DND-41 (cell line): ENCODE measurements at regions not wholly inside any gene's neighbourhood (a gene's known extent, or its start where the extent isn't known, plus 50 kb on each side); places are given as distances from the start of the nearest gene placed in this dataset.

Experiments
- CTCF ChIP-seq: IDR thresholded peaks from 2 replicates; pipeline ENCODE4 v1.5.1; 2012; ENCODE audit warnings: borderline replicate concordance, low read length, moderate library complexity, mild to moderate bottlenecking; ENCODE audit not compliant: poor library complexity, severe bottlenecking; ENCODE audit errors: extremely low read depth
- EZH2 ChIP-seq: IDR thresholded peaks from 3 replicates; pipeline ENCODE4 v1.6.1; 2012; ENCODE audit warnings: borderline replicate concordance, low read depth, mild to moderate bottlenecking, moderate library complexity, low read length, inconsistent platforms; ENCODE audit not compliant: severe bottlenecking

GRCh38 chr9:26462751-26463150 is 429.9 kb downstream of the CAAP1 start:
- no peak for TF ChIP-seq CTCF
- TF ChIP-seq EZH2, result no peak
